ENCODE measurements at regions not wholly inside any gene's neighbourhood (a gene's known extent, or its start where the extent isn't known, plus 50 kb on each side); places are given as distances from the start of the nearest gene placed in this dataset.

DNA sequence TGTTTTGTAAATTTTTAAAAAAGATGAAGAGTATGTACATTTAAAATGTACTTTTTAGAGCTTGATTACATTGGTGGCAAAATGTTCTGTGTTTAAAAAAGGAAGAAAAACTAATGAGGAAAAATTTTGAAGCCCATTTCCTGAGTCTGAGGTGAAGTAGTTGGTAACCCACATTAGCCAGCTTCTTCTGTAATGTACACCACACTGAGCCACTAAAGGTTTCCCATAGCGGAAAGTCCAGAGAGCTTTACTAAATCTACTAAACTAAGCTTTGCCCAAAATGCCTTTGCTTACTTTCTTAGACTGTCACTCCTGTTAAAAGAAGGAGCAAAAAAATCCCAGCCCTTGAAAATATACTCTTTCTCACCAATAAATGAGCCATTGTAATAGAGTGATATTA lies 804.8 kb upstream of the ZEB2 start:
- DNase-seq, result no peak

DNA sequence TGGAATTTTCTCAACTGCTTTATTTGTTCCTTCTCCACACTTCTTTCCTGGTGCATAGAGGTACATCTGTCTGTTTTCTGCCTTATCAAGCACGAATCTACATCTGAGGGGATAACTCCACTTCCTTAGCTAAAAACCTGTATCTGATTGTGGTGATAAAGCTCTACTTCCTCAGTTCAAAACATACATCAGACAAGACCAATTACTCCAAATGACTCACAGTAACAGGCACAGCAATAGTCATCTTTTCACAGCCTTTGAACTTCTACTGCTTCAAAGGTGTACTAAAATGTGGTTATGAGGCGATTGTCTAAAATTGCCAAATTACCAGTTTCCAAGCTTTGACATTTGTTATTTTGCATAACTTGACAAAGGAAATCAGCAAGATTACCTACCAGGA lies 803.6 kb upstream of the ZEB2 start:
- DNase-seq, result no peak

DNA sequence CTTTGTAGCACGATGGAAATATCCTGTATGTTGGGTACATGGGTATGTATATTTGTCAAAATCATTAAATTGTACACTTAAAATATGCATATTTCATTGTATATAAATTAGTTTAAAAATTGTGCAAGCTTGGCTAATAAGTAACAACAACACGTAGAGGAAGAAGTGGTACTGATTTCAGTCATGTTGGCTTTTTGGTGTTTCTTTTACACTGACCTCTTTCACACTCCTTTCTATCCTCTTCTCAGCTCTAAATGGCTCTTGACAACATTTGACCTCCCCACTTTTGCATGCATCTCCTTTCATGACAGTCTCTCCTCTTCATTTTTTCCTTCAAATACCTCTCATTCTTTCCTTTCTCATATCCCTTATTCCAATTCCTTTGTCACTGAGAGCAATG lies 801.4 kb upstream of the ZEB2 start:
- no peak for DNase-seq

DNA sequence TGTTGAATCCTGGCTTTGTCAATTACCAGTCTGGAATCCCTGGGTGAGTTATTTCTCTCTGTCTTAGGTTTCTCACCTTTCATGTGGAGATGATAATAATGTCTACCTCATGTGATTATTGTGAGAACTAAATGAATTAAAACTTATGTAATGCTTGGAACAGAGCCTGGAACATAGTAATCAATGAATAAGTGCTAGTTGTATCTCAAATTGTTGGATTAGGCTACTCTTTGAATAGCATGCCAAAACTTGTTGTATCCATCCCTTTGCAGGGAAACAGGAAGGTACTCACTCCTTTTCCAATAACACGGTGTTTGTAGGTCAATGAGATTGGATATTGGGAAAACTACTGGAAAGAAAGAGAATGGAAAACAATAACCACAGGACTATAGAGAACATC lies 796.6 kb upstream of the ZEB2 start:
- DNase-seq, result no peak

DNA sequence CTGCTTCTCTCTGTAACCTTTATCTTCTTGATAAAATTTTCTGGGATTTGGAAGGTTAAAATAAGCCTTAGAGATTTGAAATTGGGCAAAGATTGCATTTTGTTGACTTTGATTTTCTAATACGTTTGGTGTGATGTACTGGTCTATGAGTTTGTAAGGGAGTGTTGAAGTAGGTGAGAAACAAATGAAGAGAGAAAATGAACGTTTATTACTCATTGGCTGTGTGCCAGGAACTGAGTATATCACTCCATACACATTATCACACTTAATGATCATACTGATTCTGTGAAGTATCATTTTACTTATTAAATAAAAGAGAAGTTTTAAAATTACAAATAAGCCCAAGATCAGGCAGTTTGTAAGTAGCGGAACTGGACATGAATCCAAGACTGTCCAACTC lies 795.1 kb upstream of the ZEB2 start:
- no peak for DNase-seq

DNA sequence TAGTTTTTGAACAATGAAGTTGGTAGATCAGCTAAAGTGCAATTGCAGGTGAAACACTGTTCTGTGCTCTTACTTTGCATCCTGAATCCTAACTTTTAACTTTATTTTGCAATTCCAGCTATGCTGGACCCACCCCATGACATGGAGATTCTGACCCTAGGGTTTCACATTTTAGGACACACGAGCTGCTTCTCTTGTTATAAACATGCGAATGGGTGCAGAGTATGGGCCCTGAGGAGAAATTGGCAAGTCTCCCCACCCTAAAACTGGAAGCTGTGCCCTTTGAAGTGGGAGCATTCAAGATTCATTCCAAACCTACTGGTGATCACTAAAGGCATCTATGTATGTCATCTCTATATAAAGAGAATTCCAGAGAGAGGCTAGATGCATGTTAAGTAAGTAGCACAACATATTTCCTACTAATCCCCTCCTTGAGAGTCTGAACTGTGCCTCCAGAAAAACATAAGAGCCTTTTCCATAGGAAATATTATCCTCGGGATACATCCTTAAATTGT lies 794.3 kb upstream of the ZEB2 start:
- DNase-seq, result no peak

DNA sequence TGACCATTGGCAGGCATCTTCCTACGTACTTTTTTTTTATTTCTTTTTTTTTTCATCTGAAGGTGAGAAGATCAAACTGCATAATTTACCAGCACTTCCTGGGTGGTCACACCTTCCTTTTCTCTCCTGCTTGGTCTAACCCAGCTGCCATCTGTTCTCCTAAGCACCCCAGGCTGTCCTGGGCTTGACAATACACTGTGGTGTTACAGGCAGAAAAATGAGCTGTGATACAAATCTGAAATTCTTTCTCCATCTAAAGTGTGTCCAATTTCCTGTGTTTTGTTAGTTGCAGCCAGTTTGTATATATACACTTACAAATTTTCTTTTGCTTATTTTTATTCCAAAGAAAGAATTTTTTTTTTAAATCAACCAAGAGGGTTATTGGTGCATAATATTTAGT lies 786.0 kb upstream of the ZEB2 start:
- no peak for DNase-seq

DNA sequence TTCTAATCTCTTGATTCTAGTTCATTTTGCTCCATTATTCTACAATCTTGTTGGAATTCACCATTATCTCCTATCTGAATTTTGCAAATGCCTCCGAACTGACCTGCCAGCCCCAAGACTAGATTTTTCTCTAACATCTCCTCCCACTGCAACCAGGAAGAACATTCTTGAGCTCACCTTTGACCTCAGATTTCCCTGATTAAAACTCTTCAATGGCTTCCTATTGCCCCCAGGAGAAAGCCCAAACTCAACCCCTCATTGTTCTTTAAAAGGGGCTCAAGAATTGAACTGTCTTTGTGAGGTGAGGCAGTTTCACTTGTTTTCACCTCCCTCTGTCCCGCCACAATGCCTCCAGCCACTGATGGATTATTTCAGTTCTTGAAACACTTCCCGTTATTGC lies 784.6 kb upstream of the ZEB2 start:
- DNase-seq, result no peak

DNA sequence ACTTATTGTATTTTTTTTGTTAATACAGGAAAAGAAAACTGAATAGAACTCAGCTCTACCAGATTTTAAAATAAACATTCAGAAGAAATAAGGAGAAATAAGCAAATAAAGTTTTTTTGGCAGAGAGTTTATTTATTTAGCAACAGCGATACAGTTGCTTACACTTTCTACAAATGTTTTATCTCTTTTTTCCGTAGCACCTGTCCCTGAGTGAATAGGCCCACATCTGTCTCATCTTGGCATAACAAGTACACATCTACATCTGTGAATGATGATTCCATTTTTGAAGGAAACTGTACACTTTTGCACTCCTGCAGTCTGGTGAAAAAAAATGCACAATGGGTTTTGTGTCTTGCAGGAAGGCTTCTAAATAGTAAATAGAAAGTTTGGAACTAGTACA lies 783.6 kb upstream of the ZEB2 start:
- DNase-seq, result no peak

DNA sequence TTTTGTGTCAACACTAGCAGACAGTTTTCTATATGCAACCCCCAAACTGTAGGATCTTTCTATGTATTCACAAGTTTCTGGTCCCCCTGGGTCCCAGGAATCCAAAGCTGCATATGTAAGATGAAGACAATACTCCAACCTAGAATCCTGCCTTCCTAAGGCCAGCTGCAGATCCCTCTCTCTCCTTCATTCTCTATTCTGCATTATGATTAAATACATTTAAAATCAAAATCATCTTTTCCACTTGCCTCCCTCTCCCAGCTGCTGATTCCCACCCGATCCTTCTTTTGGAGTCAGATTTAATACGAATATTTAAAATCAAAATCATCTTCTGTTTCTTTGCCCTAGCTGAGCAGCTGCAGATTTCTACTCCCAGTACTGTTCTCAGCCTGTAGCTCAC lies 783.0 kb upstream of the ZEB2 start:
- DNase-seq, result no peak

DNA sequence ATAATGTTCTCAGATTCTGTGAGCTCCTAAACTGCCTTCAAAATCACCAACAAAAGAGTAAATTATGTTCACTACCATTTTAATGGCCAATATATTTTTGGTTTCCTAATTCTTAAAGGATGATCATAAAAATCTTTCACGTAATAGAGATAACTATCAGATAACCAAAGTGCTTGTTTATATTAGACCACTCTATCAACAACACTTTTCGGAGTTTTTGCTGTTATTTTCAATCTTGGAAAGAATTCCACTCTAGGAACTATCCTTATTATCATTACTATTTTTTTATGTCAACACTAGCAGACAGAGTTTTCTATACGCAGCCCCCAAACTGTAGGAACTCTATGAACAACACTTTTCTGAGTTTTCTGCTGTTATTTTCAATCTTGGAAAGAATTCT lies 782.5 kb upstream of the ZEB2 start:
- DNase-seq, result no peak

DNA sequence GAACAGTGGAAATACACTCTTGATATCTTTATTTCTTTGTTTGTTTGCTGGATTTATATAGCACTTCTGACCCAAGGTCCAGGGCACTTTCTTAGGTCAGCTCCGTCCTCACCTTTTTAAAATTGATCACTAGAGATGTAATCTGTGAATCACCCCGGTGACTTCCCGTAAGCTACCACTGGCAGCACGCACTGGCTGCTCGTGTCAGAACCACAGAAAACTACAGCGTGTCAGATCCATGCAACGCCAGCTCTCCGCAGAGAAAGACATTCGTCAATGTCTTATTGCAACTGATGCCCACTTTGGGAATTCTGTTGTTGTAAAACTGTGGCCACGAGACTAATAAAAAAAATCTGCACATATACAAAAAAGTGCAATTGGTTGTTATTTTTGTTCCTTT lies 779.4 kb upstream of the ZEB2 start:
- DNase-seq, result no peak

DNA sequence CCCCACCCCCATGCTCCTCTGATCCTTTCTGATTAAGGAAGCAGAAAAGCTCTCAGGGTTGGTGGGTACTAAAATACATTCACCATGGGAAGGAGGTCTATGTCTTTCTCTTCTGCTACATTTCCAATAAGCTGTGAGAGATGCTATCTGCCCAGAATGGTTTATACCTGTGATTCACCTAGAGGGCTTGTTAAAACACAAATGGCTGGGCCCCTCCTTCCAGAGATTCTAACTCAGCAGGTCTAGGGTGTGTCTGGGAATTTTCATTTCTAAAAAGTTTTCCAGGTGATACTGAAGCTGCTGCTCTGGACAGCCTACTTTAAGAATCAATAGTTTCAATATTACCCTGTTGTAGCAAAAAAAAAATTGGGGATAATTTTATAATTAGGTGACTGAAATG lies 772.2 kb upstream of the ZEB2 start:
- no peak for DNase-seq

DNA sequence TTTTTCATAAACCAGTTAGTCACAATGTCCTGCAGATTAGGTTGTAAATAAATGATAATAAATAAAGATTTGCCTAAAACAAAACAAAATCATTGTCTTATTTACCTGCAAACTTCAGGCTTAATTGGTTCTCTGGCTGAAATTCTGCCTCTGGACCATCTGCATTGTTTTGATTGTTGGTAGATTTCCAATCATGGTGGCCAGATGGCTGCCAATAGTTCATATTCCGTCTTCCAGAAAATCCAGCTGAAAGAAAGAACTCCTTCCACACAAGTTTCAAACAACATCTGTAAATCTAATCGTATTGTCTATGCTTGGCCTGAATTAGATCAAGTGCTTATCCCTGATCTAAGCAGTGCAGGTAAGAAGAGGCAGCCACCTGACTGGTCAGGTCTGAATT lies 771.1 kb upstream of the ZEB2 start:
- no peak for DNase-seq

DNA sequence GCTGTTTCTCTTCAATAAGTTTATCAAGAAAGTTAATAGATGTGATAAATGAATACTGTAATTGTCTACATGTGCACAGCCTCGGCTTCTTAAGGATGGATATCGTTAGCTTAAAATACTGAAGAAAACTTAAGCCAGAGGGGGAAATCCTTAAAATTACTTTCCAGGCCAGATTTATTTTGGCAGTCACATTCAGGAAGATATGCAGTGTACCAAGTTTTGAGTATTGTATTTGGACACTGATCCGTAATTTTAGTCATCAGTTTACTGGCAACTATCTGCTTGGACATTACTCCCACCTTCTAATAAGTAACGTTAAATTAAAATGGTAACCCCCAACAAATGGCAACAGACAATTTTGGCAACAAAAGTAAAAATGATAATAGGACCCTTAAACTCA lies 770.0 kb upstream of the ZEB2 start:
- no peak for DNase-seq

DNA sequence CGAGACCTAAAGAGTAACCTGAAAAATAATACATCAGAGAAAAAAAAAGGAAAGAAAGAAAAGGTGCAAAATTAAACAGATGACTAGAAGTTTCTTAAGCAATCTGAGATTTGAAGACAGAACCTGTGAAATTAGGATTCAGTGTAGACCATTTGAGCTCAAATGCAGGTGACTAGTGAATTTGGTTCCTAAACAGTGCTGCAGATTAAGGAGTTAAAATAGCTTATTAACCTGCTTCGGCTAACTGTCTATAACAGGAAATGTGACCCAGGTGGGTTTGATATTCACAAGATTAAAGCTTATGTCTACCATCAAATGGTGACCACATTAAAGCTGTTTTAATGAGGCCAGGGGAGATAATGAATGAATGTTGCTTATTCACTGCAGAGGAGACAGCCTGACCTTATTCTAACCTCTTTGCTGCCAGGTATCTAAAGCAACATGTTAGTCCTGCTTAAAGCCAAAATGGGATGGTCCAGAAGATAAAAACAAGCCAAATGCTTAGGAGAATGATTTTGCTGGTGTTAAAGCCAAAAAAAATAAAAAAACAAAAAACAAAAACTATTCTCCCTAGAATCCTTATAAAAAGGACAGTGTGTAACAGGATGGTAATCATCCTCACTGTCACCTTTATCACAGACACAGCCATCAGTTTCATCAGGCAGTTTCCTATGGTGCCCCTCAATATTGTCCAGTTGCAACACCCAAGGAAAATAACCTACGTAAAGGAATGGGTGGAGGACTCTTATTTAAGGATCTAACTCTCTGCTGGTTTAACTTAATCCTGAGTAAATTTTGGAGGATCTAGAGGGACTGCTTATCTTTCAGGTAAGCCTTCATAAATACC lies 769.0 kb upstream of the ZEB2 start:
- DNase-seq, result no peak

DNA sequence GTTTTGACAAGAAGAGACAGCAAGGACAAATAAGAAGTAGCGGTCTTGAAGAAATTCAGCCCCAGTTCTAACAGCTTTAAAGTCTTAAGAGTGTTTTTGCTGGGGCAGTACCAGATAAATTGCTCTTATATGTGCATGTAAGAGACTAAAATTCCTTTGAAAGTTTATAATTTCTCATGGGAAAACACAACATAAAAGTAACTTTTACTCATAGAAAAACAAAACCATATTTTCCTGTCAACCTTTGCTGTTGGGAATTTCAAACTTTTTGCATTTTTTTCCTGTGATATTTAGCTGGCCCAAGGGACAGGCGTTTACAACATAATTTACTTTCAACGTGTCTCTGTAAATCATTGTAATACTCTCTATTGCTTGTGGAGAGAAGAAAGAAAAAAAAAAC lies 767.8 kb upstream of the ZEB2 start:
- no peak for DNase-seq

DNA sequence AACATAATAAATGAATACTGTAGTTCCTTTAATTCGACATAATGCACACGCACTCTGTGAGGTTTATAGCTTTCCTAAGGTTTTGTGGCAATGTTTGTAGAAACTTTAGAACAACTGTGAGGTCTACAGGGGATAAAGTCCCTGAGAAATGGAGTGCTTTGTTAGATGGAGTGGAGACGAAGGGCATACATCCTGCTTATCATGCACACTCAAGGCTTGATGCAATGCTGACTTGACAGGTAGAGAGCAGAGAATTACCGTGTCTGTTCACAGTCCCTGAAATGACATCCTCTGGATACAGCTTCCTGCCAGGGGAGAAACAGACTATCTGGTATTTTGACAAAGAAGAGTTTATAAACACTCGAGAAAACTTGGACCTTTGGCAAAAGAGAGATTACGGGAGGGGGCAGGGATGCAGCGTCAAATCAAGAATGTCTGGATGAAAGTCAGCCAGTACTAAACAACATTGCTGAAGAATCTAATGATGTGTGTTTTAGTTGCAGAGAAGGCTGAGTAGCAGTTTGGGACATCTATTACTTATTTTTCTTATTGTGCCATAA lies 766.9 kb upstream of the ZEB2 start:
- DNase-seq, result no peak

DNA sequence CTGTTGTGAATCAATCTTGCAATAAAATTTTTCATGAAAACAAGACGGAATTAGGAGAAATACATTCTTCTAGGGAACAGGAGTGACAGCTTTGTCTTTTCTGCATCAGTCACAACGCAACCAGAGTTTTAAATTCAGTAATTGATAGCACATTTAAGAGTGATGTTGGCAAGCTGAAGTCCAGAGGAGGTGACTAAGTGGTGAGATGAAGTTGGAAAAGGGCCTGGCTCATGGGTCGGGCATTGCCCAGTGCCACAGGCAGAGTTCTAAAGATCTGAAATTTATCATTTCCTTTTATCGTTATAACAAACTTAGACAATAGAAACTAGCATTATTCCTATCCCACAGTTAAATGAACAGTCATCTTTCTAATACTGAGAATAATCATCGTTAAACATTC lies 764.6 kb upstream of the ZEB2 start:
- DNase-seq, result no peak

DNA sequence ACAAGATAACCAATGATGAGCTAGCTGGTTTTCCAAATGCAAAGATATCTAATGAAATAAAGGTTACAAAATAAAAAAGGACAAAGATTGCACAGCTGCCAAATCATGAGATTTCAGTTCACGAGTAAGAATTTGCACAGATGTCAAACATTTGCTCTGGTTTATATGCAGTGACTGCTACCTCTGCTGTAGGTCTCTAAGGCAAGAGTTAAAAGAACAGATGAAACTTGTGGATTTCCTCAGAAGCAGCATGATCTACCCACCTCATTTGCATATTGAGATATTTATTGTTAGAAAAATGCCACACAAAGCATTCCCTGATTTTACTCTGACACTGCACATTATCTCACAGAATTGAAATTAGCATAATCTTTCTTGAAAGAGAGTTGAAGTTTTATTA lies 763.2 kb upstream of the ZEB2 start:
- no peak for DNase-seq

DNA sequence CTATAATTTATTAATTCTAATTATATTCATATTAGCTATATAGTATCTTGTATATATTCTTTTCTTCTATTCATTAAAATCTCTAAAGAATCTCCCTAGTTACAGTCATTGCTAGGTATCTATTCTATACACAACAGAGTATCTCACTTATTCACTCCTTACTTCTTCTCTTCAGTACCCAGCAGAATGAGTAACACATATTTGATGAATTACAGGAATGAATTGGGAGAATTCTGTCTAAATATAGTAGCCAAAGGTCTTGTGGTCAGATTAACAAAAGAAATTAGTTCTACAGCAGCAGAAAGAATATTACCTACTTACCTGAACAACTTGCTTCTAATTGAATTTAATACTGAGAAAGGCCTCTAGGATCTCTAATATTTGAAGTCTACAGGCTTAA lies 758.0 kb upstream of the ZEB2 start:
- no peak for DNase-seq

DNA sequence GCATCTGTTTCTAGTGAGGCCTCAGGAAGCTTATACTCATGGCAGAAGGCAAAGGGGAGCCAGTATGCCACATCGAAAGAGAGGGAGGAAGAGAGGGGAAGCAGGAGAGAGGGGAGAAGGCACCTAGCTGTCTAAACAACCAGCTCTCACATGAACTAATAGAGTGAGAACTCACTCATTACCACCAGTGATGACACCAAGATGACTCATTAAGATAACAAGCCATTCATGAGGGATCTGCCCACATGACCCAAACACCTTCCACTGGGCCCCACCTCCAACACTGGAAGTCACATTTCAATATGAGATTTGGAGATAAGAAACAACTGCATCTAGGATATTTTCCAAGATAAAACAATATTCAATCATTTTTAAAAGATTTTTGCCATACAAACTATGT lies 753.9 kb upstream of the ZEB2 start:
- DNase-seq, result no peak

DNA sequence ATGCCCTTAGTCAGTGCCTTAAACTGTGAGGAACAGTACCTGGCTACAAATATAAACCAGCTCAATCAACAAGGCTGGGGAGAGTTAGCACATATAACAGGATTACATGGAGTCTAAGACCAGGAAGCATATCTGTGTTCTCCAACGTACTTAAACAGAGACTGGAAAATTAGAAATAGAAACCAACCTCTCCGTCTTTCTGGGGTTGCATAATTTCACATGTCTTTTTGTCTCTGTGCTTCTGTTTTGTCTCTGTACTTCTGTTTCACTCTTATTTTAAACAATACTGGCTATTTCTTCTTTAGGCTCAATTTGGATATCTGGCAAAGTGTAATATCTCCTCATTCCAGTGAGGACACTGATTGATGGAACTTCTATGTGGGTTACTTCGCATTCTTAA lies 749.0 kb upstream of the ZEB2 start:
- no peak for DNase-seq

DNA sequence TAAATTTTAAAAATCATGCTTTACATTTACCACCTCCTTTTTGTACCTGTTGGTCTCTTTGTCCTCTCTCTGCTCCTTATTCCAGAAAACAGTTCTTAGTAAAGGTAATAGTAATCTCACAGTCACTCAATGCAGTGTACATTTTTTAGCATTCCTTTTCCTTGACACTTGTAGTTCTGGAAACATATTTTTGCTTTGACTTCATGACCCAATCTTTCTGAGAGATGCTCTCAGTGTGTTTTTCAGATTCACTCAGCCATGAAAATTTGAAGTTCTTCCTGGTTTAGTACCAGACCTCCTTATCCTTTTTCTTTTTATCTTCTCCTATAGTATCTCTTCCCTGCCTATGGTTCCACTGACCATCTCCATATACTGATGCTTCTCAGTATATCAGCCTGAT lies 747.5 kb upstream of the ZEB2 start:
- DNase-seq, result no peak

DNA sequence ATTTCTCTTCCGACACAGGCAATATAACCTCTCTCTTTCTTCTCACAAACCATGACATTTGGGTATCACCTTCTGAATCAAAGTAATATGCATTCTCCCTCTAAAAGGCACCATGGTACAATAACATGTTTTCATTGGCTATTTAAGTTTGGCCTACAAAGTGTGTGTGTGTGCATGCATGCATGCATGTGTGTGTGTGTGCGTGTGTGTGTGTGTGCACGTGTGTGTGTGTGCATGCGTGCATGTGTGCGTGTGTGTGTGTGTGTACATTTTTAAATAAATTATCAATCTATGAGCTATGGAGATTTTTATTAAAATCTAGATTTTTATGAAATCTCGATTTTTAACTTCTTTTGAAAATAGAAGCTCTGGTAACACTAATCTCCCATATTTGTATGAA lies 745.3 kb upstream of the ZEB2 start:
- no peak for DNase-seq

All from NCI-H146 (cell line).